ENCODE measurements at regions not wholly inside any gene's neighbourhood (a gene's known extent, or its start where the extent isn't known, plus 50 kb on each side); places are given as distances from the start of the nearest gene placed in this dataset.

- DNase-seq (ENCODE audit: extremely low spot score), result no peak
- Histone ChIP-seq H3K36me3 (no peaks in the 10 kb centered on the region), H3K9me3 (no peaks in the 10 kb centered on the region), H3K4me3 (no peak overlapping the region), H3K27ac (replicated peaks in 1 of 4) (no peak overlapping the region), H3K4me1 (no peaks in the 10 kb centered on the region), H3K27me3 (no peaks in the 10 kb centered on the region)
- intact Hi-C loops (cut with DNase I), result no loop called here
- 73% methylated on average over 3 of the region's 3 CpGs for WGBS
- TF ChIP-seq CTCF (IDR thresholded peaks at IDR 0.05) (no peak), POLR2A (IDR thresholded peaks at IDR 0.05; ENCODE audit: low read depth) (no peak), EP300 (IDR thresholded peaks at IDR 0.05) (no peak), POLR2AphosphoS5 (IDR thresholded peaks at IDR 0.05) (no peak)
These were observed 176.1 kb downstream of the CETN3 start for GRCh38 chr5:90233476-90233875.

GRCh38 chr5:90231688-90232087, 177.9 kb downstream of the CETN3 start:
- WGBS, result 54% methylated on average over 4 of the region's 4 CpGs
- no peaks in the 10 kb centered on the region for H3K4me1 ChIP-seq
- H3K4me3 ChIP-seq, result no peak overlapping the region
- TF ChIP-seq CTCF (IDR thresholded peaks at IDR 0.05) (no peak), POLR2A (IDR thresholded peaks at IDR 0.05; ENCODE audit: low read depth) (no peak)
- no peaks in the 10 kb centered on the region for H3K27me3 ChIP-seq
- no peaks in the 10 kb centered on the region for H3K9me3 ChIP-seq
- intact Hi-C loops (cut with DNase I), result no loop called here
- no peak for DNase-seq (ENCODE audit: extremely low spot score)
- H3K27ac ChIP-seq (replicated peaks in 1 of 4), result no peak overlapping the region
- H3K36me3 ChIP-seq, result no peaks in the 10 kb centered on the region

GRCh38 chr5:90227683-90228082, 181.9 kb downstream of the CETN3 start:
- TF ChIP-seq EP300 (IDR thresholded peaks at IDR 0.05) (no peak), POLR2A (IDR thresholded peaks at IDR 0.05; ENCODE audit: low read depth) (no peak), CTCF (IDR thresholded peaks at IDR 0.05) (no peak), POLR2AphosphoS5 (IDR thresholded peaks at IDR 0.05) (no peak)
- no peaks in the 10 kb centered on the region for H3K27me3 ChIP-seq
- H3K4me3 ChIP-seq, result no peak overlapping the region
- intact Hi-C loops (cut with DNase I), result no loop called here
- no peak for DNase-seq (ENCODE audit: extremely low spot score)
- no peaks in the 10 kb centered on the region for H3K4me1 ChIP-seq
- H3K9me3 ChIP-seq, result no peaks in the 10 kb centered on the region
- no peak overlapping the region for H3K27ac ChIP-seq (replicated peaks in 1 of 4)
- no peaks in the 10 kb centered on the region for H3K36me3 ChIP-seq
- 83% methylated on average over 3 of the region's 3 CpGs for WGBS

- Histone ChIP-seq H3K27ac (replicated peaks in 1 of 4) (no peak overlapping the region), H3K27me3 (no peaks in the 10 kb centered on the region), H3K36me3 (no peaks in the 10 kb centered on the region), H3K4me1 (no peaks in the 10 kb centered on the region), H3K9me3 (no peaks in the 10 kb centered on the region), H3K4me3 (no peak overlapping the region)
- intact Hi-C loops (cut with DNase I), result no loop called here
- TF ChIP-seq EP300 (IDR thresholded peaks at IDR 0.05) (no peak), CTCF (IDR thresholded peaks at IDR 0.05) (no peak), POLR2A (IDR thresholded peaks at IDR 0.05; ENCODE audit: low read depth) (no peak), POLR2AphosphoS5 (IDR thresholded peaks at IDR 0.05) (no peak)
- DNase-seq (ENCODE audit: extremely low spot score), result no peak
- WGBS, result 55% methylated on average over 2 of the region's 2 CpGs
These were observed 183.0 kb downstream of the CETN3 start for GRCh38 chr5:90226433-90227099.

GRCh38 chr5:90224342-90224741, 185.2 kb downstream of the CETN3 start:
- no peak overlapping the region for H3K27ac ChIP-seq (replicated peaks in 1 of 4)
- no peak for TF ChIP-seq POLR2A (IDR thresholded peaks at IDR 0.05; ENCODE audit: low read depth)
- TF ChIP-seq EP300 (IDR thresholded peaks at IDR 0.05), result no peak
- no peak for TF ChIP-seq CTCF (IDR thresholded peaks at IDR 0.05)
- TF ChIP-seq POLR2AphosphoS5 (IDR thresholded peaks at IDR 0.05), result no peak
- DNase-seq (ENCODE audit: extremely low spot score), result no peak
- WGBS, result 100% methylated on average over 1 of the region's 1 CpG
- no peak overlapping the region for H3K4me3 ChIP-seq
- H3K27me3 ChIP-seq, result no peaks in the 10 kb centered on the region
- H3K36me3 ChIP-seq, result no peaks in the 10 kb centered on the region
- intact Hi-C loops (cut with DNase I), result no loop called here
- no peaks in the 10 kb centered on the region for H3K9me3 ChIP-seq
- no peaks in the 10 kb centered on the region for H3K4me1 ChIP-seq

Data from esophagus muscularis mucosa (tissue), 4 donors.